ENCODE measurements at regions not wholly inside any gene's neighbourhood (a gene's known extent, or its start where the extent isn't known, plus 50 kb on each side); places are given as distances from the start of the nearest gene placed in this dataset.

DNA sequence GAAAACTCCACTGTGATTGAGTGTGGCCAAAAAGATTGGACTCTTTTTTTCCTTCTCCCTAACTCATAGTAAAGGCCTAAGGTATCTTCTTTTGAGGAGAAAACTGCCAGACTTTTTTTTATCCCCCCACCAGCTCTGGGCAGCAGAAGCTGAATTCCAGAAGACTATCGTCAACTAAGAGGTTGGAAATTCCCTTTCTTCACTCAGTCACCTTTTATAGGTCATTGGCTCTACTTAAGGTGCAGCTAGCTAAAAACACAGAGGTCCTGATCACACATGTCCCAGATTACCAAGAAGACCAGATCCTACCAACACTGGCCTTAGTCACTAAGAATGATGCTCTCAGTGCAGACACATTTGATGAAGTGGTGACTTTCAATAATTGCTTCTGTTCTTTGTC lies 1441.2 kb downstream of the PLA2G4A start:
- H3K9me3 ChIP-seq (ENCODE audit: low read length): no peaks in the 10 kb centered on the region
- no peaks in the 10 kb centered on the region for H3F3A ChIP-seq (ENCODE audit: insufficient read depth, low read length)
- no peak overlapping the region for H3K9ac ChIP-seq (ENCODE audit: low read length)
- H2AFZ ChIP-seq (ENCODE audit: low read length): no peak overlapping the region
- no peak overlapping the region for H3K27ac ChIP-seq (ENCODE audit: low read depth, low read length, poor library complexity, severe bottlenecking)
- H3K79me2 ChIP-seq (ENCODE audit: insufficient read depth, low read length): no peaks in the 10 kb centered on the region
- H3K4me2 ChIP-seq (ENCODE audit: low read length): no peak overlapping the region
- H3K27me3 ChIP-seq (ENCODE audit: insufficient read depth, low read length): no peaks in the 10 kb centered on the region
- no peak for TF ChIP-seq EZH2 (IDR thresholded peaks at IDR 0.05; ENCODE audit: borderline replicate concordance, low read length)
- TF ChIP-seq, protein P1, sequence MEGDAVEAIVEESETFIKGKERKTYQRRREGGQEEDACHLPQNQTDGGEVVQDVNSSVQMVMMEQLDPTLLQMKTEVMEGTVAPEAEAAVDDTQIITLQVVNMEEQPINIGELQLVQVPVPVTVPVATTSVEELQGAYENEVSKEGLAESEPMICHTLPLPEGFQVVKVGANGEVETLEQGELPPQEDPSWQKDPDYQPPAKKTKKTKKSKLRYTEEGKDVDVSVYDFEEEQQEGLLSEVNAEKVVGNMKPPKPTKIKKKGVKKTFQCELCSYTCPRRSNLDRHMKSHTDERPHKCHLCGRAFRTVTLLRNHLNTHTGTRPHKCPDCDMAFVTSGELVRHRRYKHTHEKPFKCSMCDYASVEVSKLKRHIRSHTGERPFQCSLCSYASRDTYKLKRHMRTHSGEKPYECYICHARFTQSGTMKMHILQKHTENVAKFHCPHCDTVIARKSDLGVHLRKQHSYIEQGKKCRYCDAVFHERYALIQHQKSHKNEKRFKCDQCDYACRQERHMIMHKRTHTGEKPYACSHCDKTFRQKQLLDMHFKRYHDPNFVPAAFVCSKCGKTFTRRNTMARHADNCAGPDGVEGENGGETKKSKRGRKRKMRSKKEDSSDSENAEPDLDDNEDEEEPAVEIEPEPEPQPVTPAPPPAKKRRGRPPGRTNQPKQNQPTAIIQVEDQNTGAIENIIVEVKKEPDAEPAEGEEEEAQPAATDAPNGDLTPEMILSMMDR (IDR thresholded peaks at IDR 0.05; ENCODE audit: low read length): no peak
- no peaks in the 10 kb centered on the region for H3K9me2 ChIP-seq (ENCODE audit: low read depth, low read length)
- no peak overlapping the region for H3K4me3 ChIP-seq (ENCODE audit: low read depth, low read length, poor library complexity, severe bottlenecking)
- no peaks in the 10 kb centered on the region for H3K36me3 ChIP-seq (ENCODE audit: insufficient read depth, low read length)
- H3K4me1 ChIP-seq (ENCODE audit: insufficient read depth, low read length, severe bottlenecking): no peaks in the 10 kb centered on the region
- no peaks in the 10 kb centered on the region for H4K20me1 ChIP-seq (ENCODE audit: insufficient read depth, low read length)

DNA sequence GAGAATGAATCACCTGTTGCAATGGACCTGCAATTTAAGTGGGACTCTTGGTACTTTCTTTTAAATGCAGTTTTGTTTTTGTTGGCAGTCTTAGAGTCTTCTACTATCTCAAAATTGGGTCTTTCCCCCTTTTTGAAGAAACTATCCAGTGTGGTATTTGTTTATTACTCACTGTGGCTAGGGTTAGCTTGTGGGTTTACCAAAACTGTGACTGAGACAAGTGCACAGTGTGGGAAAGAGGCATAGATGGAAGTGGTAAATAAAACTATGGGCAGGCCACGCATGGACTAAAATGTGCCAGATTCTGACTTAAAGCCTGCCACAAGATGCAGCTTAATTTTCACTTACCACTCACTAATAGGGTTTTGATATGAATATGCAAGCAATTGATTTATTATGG lies 1441.7 kb downstream of the PLA2G4A start:
- Histone ChIP-seq H3K36me3 (ENCODE audit: insufficient read depth, low read length) (no peaks in the 10 kb centered on the region), H3K27ac (ENCODE audit: low read depth, low read length, poor library complexity, severe bottlenecking) (no peak overlapping the region), H3K27me3 (ENCODE audit: insufficient read depth, low read length) (no peaks in the 10 kb centered on the region), H3K9me2 (ENCODE audit: low read depth, low read length) (no peaks in the 10 kb centered on the region), H3K79me2 (ENCODE audit: insufficient read depth, low read length) (no peaks in the 10 kb centered on the region), H3K4me1 (ENCODE audit: insufficient read depth, low read length, severe bottlenecking) (no peaks in the 10 kb centered on the region), H4K20me1 (ENCODE audit: insufficient read depth, low read length) (no peaks in the 10 kb centered on the region), H3K9me3 (ENCODE audit: low read length) (no peaks in the 10 kb centered on the region), H3K9ac (ENCODE audit: low read length) (no peak overlapping the region), H3K4me3 (ENCODE audit: low read depth, low read length, poor library complexity, severe bottlenecking) (no peak overlapping the region), H3K4me2 (ENCODE audit: low read length) (no peak overlapping the region), H2AFZ (ENCODE audit: low read length) (no peak overlapping the region), H3F3A (ENCODE audit: insufficient read depth, low read length) (no peaks in the 10 kb centered on the region)
- TF ChIP-seq, protein P1 (IDR thresholded peaks at IDR 0.05; ENCODE audit: low read length): no peak
- no peak for TF ChIP-seq EZH2 (IDR thresholded peaks at IDR 0.05; ENCODE audit: borderline replicate concordance, low read length)

GRCh38 chr1:188277771-188278170 lies 1449.0 kb downstream of the PLA2G4A start:
- H4K20me1 ChIP-seq (ENCODE audit: insufficient read depth, low read length): no peaks in the 10 kb centered on the region
- H2AFZ ChIP-seq (ENCODE audit: low read length): no peak overlapping the region
- H3K9me2 ChIP-seq (ENCODE audit: low read depth, low read length): no peaks in the 10 kb centered on the region
- H3K9ac ChIP-seq (ENCODE audit: low read length): no peak overlapping the region
- no peaks in the 10 kb centered on the region for H3K4me1 ChIP-seq (ENCODE audit: insufficient read depth, low read length, severe bottlenecking)
- H3K4me3 ChIP-seq (ENCODE audit: low read depth, low read length, poor library complexity, severe bottlenecking): no peak overlapping the region
- H3K27me3 ChIP-seq (ENCODE audit: insufficient read depth, low read length): no peaks in the 10 kb centered on the region
- TF ChIP-seq, protein P1 (IDR thresholded peaks at IDR 0.05; ENCODE audit: low read length): no peak
- TF ChIP-seq EZH2 (IDR thresholded peaks at IDR 0.05; ENCODE audit: borderline replicate concordance, low read length): no peak
- no peak overlapping the region for H3K27ac ChIP-seq (ENCODE audit: low read depth, low read length, poor library complexity, severe bottlenecking)
- H3F3A ChIP-seq (ENCODE audit: insufficient read depth, low read length): no peaks in the 10 kb centered on the region
- no peaks in the 10 kb centered on the region for H3K36me3 ChIP-seq (ENCODE audit: insufficient read depth, low read length)
- no peaks in the 10 kb centered on the region for H3K79me2 ChIP-seq (ENCODE audit: insufficient read depth, low read length)
- H3K4me2 ChIP-seq (ENCODE audit: low read length): no peak overlapping the region
- H3K9me3 ChIP-seq (ENCODE audit: low read length): no peaks in the 10 kb centered on the region
